GM12801 (cell line): ENCODE measurements at regions not wholly inside any gene's neighbourhood (a gene's known extent, or its start where the extent isn't known, plus 50 kb on each side); places are given as distances from the start of the nearest gene placed in this dataset.

Experiments used
- TF ChIP-seq, protein P1 (sequence below): IDR thresholded peaks from one replicate; pipeline ENCODE4 v1.5.1; 2011; ENCODE audit warnings: control low read depth; ENCODE audit not compliant: insufficient read length; ENCODE audit errors: extremely low read depth

DNA sequence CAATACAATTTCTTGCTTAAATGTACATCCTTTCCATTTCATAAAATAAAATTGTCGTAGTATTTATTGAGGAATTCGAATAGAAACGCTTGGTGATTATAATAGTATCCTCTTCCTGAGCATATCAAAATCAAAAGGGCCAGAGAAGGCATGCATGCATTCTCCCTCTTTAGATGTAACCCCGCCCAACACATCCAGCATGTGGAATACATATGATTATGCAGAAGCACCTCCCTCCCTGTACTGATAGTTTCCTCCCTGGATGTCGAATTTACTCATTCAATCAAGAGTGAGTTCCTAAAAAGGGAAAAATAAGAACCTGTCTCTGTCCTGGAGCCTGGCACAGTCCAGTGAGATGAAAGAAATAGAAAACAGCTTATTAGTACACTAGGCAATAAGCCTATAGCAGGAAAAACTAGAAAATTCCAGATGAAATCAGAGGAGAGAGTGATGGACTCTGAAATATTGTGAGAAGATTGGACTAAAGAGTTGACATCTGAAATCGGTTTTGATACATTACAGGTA is 262.9 kb downstream of the RDH14 start:
- TF ChIP-seq, protein P1, sequence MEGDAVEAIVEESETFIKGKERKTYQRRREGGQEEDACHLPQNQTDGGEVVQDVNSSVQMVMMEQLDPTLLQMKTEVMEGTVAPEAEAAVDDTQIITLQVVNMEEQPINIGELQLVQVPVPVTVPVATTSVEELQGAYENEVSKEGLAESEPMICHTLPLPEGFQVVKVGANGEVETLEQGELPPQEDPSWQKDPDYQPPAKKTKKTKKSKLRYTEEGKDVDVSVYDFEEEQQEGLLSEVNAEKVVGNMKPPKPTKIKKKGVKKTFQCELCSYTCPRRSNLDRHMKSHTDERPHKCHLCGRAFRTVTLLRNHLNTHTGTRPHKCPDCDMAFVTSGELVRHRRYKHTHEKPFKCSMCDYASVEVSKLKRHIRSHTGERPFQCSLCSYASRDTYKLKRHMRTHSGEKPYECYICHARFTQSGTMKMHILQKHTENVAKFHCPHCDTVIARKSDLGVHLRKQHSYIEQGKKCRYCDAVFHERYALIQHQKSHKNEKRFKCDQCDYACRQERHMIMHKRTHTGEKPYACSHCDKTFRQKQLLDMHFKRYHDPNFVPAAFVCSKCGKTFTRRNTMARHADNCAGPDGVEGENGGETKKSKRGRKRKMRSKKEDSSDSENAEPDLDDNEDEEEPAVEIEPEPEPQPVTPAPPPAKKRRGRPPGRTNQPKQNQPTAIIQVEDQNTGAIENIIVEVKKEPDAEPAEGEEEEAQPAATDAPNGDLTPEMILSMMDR = no peak

DNA sequence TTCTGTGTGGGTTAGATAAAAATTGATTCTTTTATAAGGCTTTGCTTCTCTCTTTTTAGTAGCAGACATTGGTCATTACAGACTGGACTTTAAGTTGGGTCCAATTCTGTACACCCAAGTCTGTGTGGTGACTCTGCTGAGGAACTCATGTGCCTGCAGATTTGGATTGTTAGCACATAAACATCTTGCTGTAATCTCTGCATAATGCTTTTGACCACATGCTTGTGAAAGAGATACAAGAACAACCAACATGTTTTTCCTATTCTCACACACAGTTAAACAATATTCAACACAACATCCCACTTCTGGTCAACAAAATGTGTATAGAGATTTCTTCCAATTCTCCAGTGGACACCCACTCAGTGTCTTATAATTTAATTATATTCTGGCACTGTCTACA is 270.1 kb downstream of the RDH14 start:
- TF ChIP-seq, protein P1 = no peak

DNA sequence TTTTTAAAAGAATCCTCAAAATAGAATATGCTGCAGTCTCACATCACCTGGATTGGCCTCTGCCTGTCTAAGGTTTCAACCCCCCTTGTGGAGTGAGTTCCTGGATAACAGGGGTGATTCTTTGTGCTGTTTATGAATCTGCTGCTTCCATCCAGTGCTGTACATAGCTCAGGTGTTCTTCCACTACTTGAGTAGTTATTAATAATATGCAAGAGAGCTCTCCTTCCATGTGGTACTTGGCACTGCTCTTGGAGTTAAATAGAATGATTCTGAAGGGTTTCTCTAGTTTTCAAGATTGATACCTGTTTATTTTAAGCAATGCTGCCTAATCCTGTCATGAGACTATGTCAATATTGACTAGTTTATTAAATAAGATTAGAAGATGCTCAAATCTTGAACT is 273.6 kb downstream of the RDH14 start:
- TF ChIP-seq, protein P1 = no peak

DNA sequence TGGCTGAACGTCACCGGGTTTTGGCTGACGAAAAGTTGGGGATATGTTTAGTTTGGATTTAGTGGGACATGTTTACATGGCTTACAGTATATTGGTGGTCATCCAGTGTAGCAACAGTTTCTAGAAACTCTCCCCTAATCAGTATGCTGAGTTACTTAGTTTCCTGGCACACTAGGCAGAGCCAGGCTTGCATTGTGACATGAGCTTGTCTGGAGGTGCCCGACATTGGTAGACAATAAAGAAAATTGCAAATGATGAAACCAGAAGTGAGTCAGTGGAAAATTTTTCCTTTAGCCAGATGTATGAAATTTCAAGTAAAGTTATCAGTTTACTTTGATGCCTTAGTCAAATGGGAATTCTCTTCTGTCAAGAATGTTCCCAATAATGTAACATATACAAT is 276.1 kb downstream of the RDH14 start:
- TF ChIP-seq, protein P1 = no peak

DNA sequence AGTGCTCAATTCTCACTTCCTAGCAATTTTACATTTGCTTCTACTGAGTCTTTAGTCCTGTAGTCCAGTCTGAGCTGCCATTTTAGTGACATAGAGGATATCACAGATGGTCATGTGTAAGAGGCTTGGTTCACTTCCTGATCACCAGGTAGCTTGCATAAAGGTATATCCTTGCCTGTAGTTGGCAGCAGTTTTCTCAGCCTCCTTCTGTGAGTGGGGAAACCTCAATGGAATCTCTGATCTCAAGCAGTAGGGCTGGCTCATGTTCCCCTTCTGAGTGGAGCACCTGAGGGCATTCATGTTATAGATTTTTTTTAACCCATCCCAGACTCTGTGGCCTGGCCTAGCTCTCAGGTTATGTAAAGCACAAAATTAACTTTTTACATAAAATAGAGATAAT is 278.4 kb downstream of the RDH14 start:
- TF ChIP-seq, protein P1 = no peak

DNA sequence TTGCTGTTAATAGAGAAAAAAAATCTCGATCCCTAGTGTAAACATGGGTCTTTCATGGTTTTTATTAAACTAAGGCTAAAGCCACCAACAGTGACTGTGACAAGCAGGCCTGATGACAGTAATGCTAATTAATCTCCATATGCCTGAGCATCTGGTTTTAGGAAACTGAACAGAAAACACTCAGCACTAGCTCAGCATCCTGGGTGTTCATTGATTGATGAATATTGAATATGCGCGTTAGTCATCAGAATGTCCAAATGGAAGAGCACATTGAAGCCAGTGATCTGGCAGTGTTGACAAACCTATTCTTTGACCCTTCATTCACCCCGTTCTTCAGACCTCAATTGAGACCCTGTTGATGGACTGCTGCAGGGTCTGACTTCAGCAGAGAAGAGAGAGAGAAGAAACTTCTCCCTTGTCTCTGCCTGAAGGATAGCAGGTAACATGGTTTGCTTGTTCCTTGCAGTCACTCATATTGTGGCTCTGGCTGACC is 283.8 kb downstream of the RDH14 start:
- TF ChIP-seq, protein P1 = no peak

DNA sequence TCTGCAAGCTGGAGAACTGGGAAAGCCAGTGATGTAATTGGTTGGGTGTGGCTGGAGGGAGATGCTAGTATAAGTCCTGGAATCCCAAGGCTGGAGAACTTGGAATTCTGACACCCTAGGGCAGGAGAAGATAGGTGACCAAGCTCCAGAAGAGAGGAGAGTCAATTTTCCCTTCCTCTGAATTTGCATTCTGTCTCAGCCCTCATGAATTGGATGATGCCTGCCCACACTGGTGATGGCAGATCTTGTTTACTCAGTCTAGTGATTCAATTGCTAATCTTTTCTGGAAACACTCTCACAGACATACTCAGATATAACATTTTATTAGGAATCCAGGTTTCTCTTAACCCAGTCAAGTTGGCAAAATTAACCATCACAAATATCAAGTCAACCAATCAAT is 287.2 kb downstream of the RDH14 start:
- TF ChIP-seq, protein P1 = no peak

DNA sequence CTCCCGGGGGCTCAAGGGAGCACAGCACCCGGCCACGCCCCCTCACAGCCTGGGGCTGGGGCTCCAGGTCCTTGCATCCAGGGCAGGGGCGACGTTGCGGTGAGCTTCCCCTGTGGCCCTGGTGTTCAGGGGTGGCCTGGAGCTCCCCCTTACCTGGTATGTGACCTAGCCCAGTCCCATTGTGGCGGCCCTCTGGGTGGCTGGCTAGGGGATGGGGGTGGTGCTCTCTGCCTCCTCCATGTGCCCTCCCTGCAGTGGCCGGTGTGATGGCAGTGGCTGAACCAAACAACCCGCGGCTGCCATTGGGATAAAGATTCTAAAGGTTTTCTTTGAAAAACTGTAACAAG is 288.3 kb downstream of the RDH14 start:
- TF ChIP-seq, protein P1 = no peak
